GM12878 (cell line): ENCODE measurements at regions not wholly inside any gene's neighbourhood (a gene's known extent, or its start where the extent isn't known, plus 50 kb on each side); places are given as distances from the start of the nearest gene placed in this dataset.
"Not testable (repeated sequence)": the region's sequence is repeated elsewhere in the genome, so short reads cannot be mapped to it uniquely, and the experiment has no call there.

Source experiments
- ATAC-seq: fragments of 200-7000 bp; cut with Tn5 transposase; 3 replicates; pipeline ENCODE4 v1.9.1; 2020; ENCODE audit warnings: mild to moderate bottlenecking, moderate library complexity
- BruUV-seq: library from RNA; stranded (reverse); fragments of 400-500 nt; replicated peaks from 2 replicates; lab custom pipeline; 2021; lab: Mats Ljungman, UMichigan
- CTCF ChIA-PET: fragments of 300-600 bp; sonication (Branson Sonifier 250); formaldehyde crosslinking; extraction: SDS; loops from one replicate; lab custom pipeline; 2021; ENCODE audit warnings: inconsistent platforms; lab: Yijun Ruan, JAX
- POLR2A ChIA-PET: fragments of 350-600 bp; formaldehyde crosslinking; extraction: SDS; loops from one replicate; lab custom pipeline; 2021; ENCODE audit warnings: inconsistent platforms; lab: Charles Lee
- RAD21 ChIA-PET: fragments of 300-600 bp; sonication (Branson Sonifier 250); formaldehyde crosslinking; loops from one replicate; lab custom pipeline; 2023; ENCODE audit warnings: antibody characterized with exemption; ENCODE audit not compliant: unreplicated experiment; lab: Charles Lee
- SMC1A ChIA-PET: fragments of 300-600 bp; sonication (Branson Sonifier 250); formaldehyde crosslinking; loops from one replicate; lab custom pipeline; 2023; ENCODE audit not compliant: unreplicated experiment, uncharacterized antibody; lab: Charles Lee
- DNase-seq: peaks from one replicate; pipeline ENCODE4 v3.0.0-alpha.2; 2011; ENCODE audit warnings: low read depth, low spot score
- FAIRE-seq: peaks from 3 replicates; lab custom pipeline; 2011; peaks lifted over from hg19 to GRCh38; lab: Jason Lieb, UNC
- H2AFZ ChIP-seq: 2 replicates; pipeline ENCODE4 v1.6.0; 2011; ENCODE audit warnings: low read depth, low read length, control low read depth; ENCODE audit not compliant: control insufficient read depth
- H3K27ac ChIP-seq: 2 replicates; pipeline ENCODE4 v1.5.1; 2011; ENCODE audit warnings: control low read depth; ENCODE audit not compliant: control insufficient read depth, insufficient read depth
- H3K27me3 ChIP-seq, 2 experiments: replicated peaks in 1 of 2; 2 replicates each; pipeline versions ENCODE4 v1.6.0 to v1.6.1; 2011; ENCODE audit warnings: low read length in 1 of 2; ENCODE audit not compliant: control insufficient read depth in 2 of 2, insufficient read depth in 2 of 2
- H3K36me3 ChIP-seq, 2 experiments: 2 replicates each; pipeline ENCODE4 v1.5.1; 2011; ENCODE audit warnings: low read length in 1 of 2; ENCODE audit not compliant: control insufficient read depth in 2 of 2, insufficient read depth in 2 of 2
- H3K4me1 ChIP-seq: 2 replicates; pipeline ENCODE4 v1.6.1; 2011; ENCODE audit warnings: mild to moderate bottlenecking, low read length, moderate library complexity, mixed read lengths; ENCODE audit not compliant: control insufficient read depth, insufficient read depth
- H3K4me2 ChIP-seq: 2 replicates; pipeline ENCODE4 v1.6.0; 2011; ENCODE audit warnings: control low read depth; ENCODE audit not compliant: control insufficient read depth, insufficient read depth
- H3K4me3 ChIP-seq: fragments of 200-600 bp; sonication (generic); 2 replicates; pipeline ENCODE4 v1.5.1; 2016
- H3K79me2 ChIP-seq: 2 replicates; pipeline ENCODE4 v1.6.0; 2011; ENCODE audit warnings: low read length; ENCODE audit not compliant: control insufficient read depth, insufficient read depth
- H3K9ac ChIP-seq: 2 replicates; pipeline ENCODE4 v1.8.0; 2011; ENCODE audit warnings: low read length, control low read depth, mixed read lengths; ENCODE audit not compliant: control insufficient read depth, insufficient read depth
- H3K9me3 ChIP-seq: replicated peaks from 3 replicates; pipeline ENCODE4 v1.5.1; 2011; ENCODE audit warnings: mild to moderate bottlenecking, low read length; ENCODE audit not compliant: control insufficient read depth, insufficient read depth
- H4K20me1 ChIP-seq: 2 replicates; pipeline ENCODE4 v1.6.0; 2011; ENCODE audit not compliant: control insufficient read depth, insufficient read depth
- BHLHE40 ChIP-seq, 2 experiments: fragments of 450-650 bp in 1 of 2; IDR thresholded peaks; 2 replicates each; pipeline ENCODE4 v1.6.1; 2011 to 2017; ENCODE audit warnings: low read depth in 2 of 2, borderline replicate concordance in 1 of 2, improper control_type of control experiment in 1 of 2, low read length in 1 of 2, mild to moderate bottlenecking in 1 of 2
- DPF2 ChIP-seq: fragments of 450-650 bp; IDR thresholded peaks from 2 replicates; pipeline ENCODE4 v1.6.1; 2017; ENCODE audit warnings: mild to moderate bottlenecking
- EGR1 ChIP-seq, 2 experiments: IDR thresholded peaks; 1 replicate in 1 of 2; 2 replicates in 1 of 2; pipeline ENCODE4 v1.6.1; 2011 to 2012; ENCODE audit warnings: low read depth in 2 of 2, low read length in 2 of 2, borderline replicate concordance in 1 of 2, mild to moderate bottlenecking in 1 of 2, moderate library complexity in 1 of 2
- NBN ChIP-seq: fragments of 450-650 bp; IDR thresholded peaks from 2 replicates; pipeline ENCODE4 v1.6.1; 2016
- NFXL1 ChIP-seq: fragments of 450-650 bp; IDR thresholded peaks from 2 replicates; pipeline ENCODE4 v1.6.1; 2017; ENCODE audit warnings: antibody characterized with exemption, mild to moderate bottlenecking, borderline replicate concordance
- NFYB ChIP-seq: IDR thresholded peaks from 2 replicates; pipeline ENCODE4 v1.6.1; 2011; ENCODE audit warnings: low read depth, mild to moderate bottlenecking, low read length, improper control_type of control experiment, moderate library complexity; ENCODE audit not compliant: insufficient read depth
- POLR2A ChIP-seq: IDR thresholded peaks from 2 replicates; pipeline ENCODE4 v1.6.1; 2011; ENCODE audit warnings: low read depth, mild to moderate bottlenecking, low read length
- RAD21 ChIP-seq: IDR thresholded peaks from 2 replicates; pipeline ENCODE4 v1.6.1; 2011; ENCODE audit warnings: mild to moderate bottlenecking, low read depth, low read length, moderate library complexity; ENCODE audit not compliant: insufficient read depth
- RB1 ChIP-seq: fragments of 450-650 bp; formaldehyde crosslinking; IDR thresholded peaks from 2 replicates; pipeline ENCODE4 v1.6.1; 2017; ENCODE audit warnings: mild to moderate bottlenecking, borderline replicate concordance
- RBBP5 ChIP-seq: fragments of 200-600 bp; sonication (generic); conservative IDR thresholded peaks from 2 replicates; pipeline ENCODE4 v1.6.1; 2016
- RUNX3 ChIP-seq: IDR thresholded peaks from 2 replicates; pipeline ENCODE4 v1.6.1; 2012; ENCODE audit warnings: low read length, inconsistent platforms
- SMAD5 ChIP-seq: IDR thresholded peaks from 2 replicates; pipeline ENCODE4 v1.6.1; 2016; ENCODE audit warnings: antibody characterized with exemption, low read depth
- SMC3 ChIP-seq: IDR thresholded peaks from 2 replicates; pipeline ENCODE4 v1.6.1; 2011; ENCODE audit warnings: low read length, improper control_type of control experiment, borderline replicate concordance
- STAT3 ChIP-seq: IDR thresholded peaks from 2 replicates; pipeline ENCODE4 v1.6.1; 2011; ENCODE audit warnings: low read depth, low read length, improper control_type of control experiment
- USF1 ChIP-seq: IDR thresholded peaks from 2 replicates; pipeline ENCODE4 v1.6.1; 2011; ENCODE audit warnings: borderline replicate concordance, low read depth, mild to moderate bottlenecking, moderate library complexity, mixed read lengths, low read length; ENCODE audit not compliant: insufficient read depth; ENCODE audit errors: extremely low read length
- WGBS: methylation state at CpG from one replicate; pipeline ENCODE4 v1.1.6; 2016; ENCODE audit warnings: low lambda C conversion rate; ENCODE audit not compliant: insufficient replicate concordance, insufficient coverage; ENCODE audit errors: missing lambda C conversion rate; 5-methylcytosine and 5-hydroxymethylcytosine counted together
- in situ Hi-C: fragments of 300-500 bp; cut with MboI; formaldehyde crosslinking; loops from 9 replicates; pipeline ENCODE4 v1.14.3; 2018; ENCODE audit warnings: mixed read lengths
- intact Hi-C: fragments of 100-400 bp; cut with micrococcal nuclease; formaldehyde crosslinking; loops from one replicate; pipeline ENCODE4 v1.14.2; 2022; ENCODE audit not compliant: unreplicated experiment
- TF ChIP-seq, protein P1 (sequence below), 3 experiments: IDR thresholded peaks in 2 of 3; conservative IDR thresholded peaks in 1 of 3; 2 replicates each; pipeline ENCODE4 v1.5.1; 2011; ENCODE audit warnings: low read depth in 3 of 3, low read length in 3 of 3, mild to moderate bottlenecking in 3 of 3, control low read depth in 2 of 3, moderate library complexity in 2 of 3, inconsistent platforms in 1 of 3, mixed read lengths in 1 of 3; ENCODE audit not compliant: control insufficient read depth in 2 of 3, insufficient read depth in 1 of 3; ENCODE audit errors: extremely low read depth in 1 of 3

- TF ChIP-seq STAT3: no peak
- no peak for TF ChIP-seq NBN
Observed at GRCh38 chr18:70808481-70809056, 519.7 kb downstream of the SOCS6 start (continued).

DNA sequence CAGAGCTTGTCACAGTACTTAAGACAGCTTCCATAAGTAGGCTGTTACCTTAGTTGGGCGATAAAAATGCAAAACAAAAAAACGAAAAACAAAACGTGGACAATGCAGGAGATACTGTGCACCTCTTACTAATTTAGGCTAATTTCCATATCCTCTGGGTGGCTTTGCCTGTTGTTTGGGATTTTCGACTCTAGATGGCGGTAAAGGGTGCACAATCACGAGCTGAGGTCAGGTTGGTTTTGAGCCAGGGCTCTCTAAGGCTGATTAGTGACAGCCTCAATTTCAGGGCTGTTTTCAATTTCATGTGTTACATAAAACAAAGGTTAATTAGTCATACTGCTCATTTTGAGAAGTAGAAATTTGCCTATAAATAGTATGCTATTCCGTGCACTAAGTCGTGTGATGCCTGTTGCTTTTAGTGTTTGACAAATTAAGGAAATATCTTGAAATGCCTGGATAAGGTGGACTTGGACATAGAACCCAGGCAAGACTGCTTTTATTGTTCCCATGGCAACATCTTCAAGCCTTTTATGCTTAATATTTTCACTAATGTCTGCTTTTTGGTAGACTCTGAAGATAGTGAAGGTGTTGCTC, 493.1 kb downstream of the SOCS6 start:
- H3K9me3 ChIP-seq: no peaks in the 10 kb centered on the region
- DNase-seq: peak; percentile 15

GRCh38 chr18:70766254-70766653, 477.4 kb downstream of the SOCS6 start:
- FAIRE-seq, POLR2A ChIA-PET, H3K4me3 ChIP-seq, H3K9me3 ChIP-seq, ATAC-seq, RAD21 ChIA-PET, H3K27me3 ChIP-seq, H2AFZ ChIP-seq, H3K4me1 ChIP-seq, H3K79me2 ChIP-seq, H3K4me2 ChIP-seq, H3K36me3 ChIP-seq, DNase-seq, H3K27ac ChIP-seq, intact Hi-C loops, H3K9ac ChIP-seq, BruUV-seq, in situ Hi-C loops, H4K20me1 ChIP-seq: not testable (repeated sequence)
- 38% methylated on average over 3 of the region's 3 CpGs for WGBS
- ChIA-PET CTCF (interaction anchor here (1.1 to 1.9 kb wide), 2 partner anchors 8 to 16 kb away, joined by 3 to 8 read pairs; no protein-coding TSS in a partner anchor), SMC1A (interaction anchor here (0.6 to 1.1 kb wide), 2 partner anchors 16 to 943 kb away, joined by 3 to 5 read pairs; no protein-coding TSS in a partner anchor)

More for the DNA sequence above, 493.1 kb downstream of the SOCS6 start:
- TF ChIP-seq, protein P1, sequence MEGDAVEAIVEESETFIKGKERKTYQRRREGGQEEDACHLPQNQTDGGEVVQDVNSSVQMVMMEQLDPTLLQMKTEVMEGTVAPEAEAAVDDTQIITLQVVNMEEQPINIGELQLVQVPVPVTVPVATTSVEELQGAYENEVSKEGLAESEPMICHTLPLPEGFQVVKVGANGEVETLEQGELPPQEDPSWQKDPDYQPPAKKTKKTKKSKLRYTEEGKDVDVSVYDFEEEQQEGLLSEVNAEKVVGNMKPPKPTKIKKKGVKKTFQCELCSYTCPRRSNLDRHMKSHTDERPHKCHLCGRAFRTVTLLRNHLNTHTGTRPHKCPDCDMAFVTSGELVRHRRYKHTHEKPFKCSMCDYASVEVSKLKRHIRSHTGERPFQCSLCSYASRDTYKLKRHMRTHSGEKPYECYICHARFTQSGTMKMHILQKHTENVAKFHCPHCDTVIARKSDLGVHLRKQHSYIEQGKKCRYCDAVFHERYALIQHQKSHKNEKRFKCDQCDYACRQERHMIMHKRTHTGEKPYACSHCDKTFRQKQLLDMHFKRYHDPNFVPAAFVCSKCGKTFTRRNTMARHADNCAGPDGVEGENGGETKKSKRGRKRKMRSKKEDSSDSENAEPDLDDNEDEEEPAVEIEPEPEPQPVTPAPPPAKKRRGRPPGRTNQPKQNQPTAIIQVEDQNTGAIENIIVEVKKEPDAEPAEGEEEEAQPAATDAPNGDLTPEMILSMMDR (IDR thresholded peaks at IDR 0.05 in 2 of 3, conservative IDR thresholded peaks at IDR 0.05 in 1 of 3; ENCODE audit: control insufficient read depth in 2 of 3, extremely low read depth in 1 of 3, insufficient read depth in 1 of 3, low read depth in 3 of 3, low read length in 3 of 3): peak; percentile 65 to 70 (median 67)
- TF ChIP-seq EGR1 (IDR thresholded peaks at IDR 0.05; ENCODE audit: borderline replicate concordance in 1 of 2, low read depth in 2 of 2, low read length in 2 of 2) (no peak), DPF2 (no peak), RB1 (no peak), RUNX3 (peak; percentile 38; the same call in 1 of the 2 replicates), RAD21 (peak; percentile 67), SMAD5 (no peak), POLR2A (no peak), NFYB (no peak), USF1 (no peak), BHLHE40 (IDR thresholded peaks at IDR 0.05; ENCODE audit: borderline replicate concordance in 1 of 2, low read depth in 2 of 2, low read length in 1 of 2) (peak; percentile 46 to 54; a peak in 3 of 4 replicates), NFXL1 (no peak), RBBP5 (no peak), SMC3 (peak; percentile 45; the same call in 1 of the 2 replicates)
- SMC1A ChIA-PET: interaction anchor here (0.9 to 1.1 kb wide), 2 partner anchors 16 to 1762 kb away, joined by 3 to 5 read pairs; partner anchors contain the start of gene CBLN2
- Histone ChIP-seq H3K36me3 (no peaks in the 10 kb centered on the region), H3K4me1 (no peaks in the 10 kb centered on the region), H3K4me3 (no peak overlapping the region), H3K9ac (no peak overlapping the region), H4K20me1 (no peaks in the 10 kb centered on the region), H3K4me2 (no peak overlapping the region), H3K79me2 (no peaks in the 10 kb centered on the region), H3K27me3 (no peaks in the 10 kb centered on the region), H2AFZ (no peak overlapping the region), H3K27ac (no peak overlapping the region)
- intact Hi-C loops: loop anchor here (5.0 kb wide), 2 partner anchors 1005 to 1305 kb away; no protein-coding TSS in a partner anchor
- BruUV-seq: no TSS peak
- peak; percentile 91 for ATAC-seq
- in situ Hi-C loops: no loop called here
- CTCF ChIA-PET: interaction anchor here (0.6 to 1.9 kb wide), 15 partner anchors 9 to 1003 kb away, joined by 3 to 9 read pairs (median 3); no protein-coding TSS in a partner anchor
- RAD21 ChIA-PET: interaction anchor here (1.2 to 1.6 kb wide), 3 partner anchors 56 to 1762 kb away, joined by 3 to 7 read pairs (median 6); partner anchors contain the start of gene CBLN2
- FAIRE-seq: peak; percentile 70
- POLR2A ChIA-PET: no interaction called here
- WGBS: under 1% methylated on average over 8 of the region's 8 CpGs
